Activated CD8-positive, alpha-beta memory T cell treated with anti-CD3 and anti-CD28 coated beads, Interleukin-2, amount 10 ng/mL, durations not matched to agents 7 days and 5 days (primary cell): ENCODE measurements at regions not wholly inside any gene's neighbourhood (a gene's known extent, or its start where the extent isn't known, plus 50 kb on each side); places are given as distances from the start of the nearest gene placed in this dataset.

Experiments
- ATAC-seq: fragments of 150-1000 bp; cut with Tn5 transposase; one replicate; pipeline ENCODE4 v1.10.0; 2021; ENCODE audit warnings: moderate library complexity
- CTCF ChIA-PET: fragments of 350-600 bp; sonication (Branson Sonifier 250); formaldehyde crosslinking; loops from one replicate; lab custom pipeline; 2021; ENCODE audit warnings: antibody characterized with exemption; lab: Charles Lee
- DNase-seq: peaks from one replicate; pipeline ENCODE4 v3.0.0-alpha.2; 2020
- H3K27ac Mint-ChIP-seq: one replicate; pipeline ENCODE4 v1.8.0; 2021; ENCODE audit warnings: mild to moderate bottlenecking, mixed read lengths
- H3K27me3 Mint-ChIP-seq: one replicate; pipeline ENCODE4 v1.8.0; 2021; ENCODE audit warnings: mixed read lengths
- H3K36me3 Mint-ChIP-seq: one replicate; pipeline ENCODE4 v1.8.0; 2021; ENCODE audit warnings: mild to moderate bottlenecking, mixed read lengths
- H3K4me1 Mint-ChIP-seq: one replicate; pipeline ENCODE4 v1.8.0; 2021; ENCODE audit warnings: mixed read lengths
- H3K4me3 Mint-ChIP-seq: one replicate; pipeline ENCODE4 v1.8.0; 2021; ENCODE audit warnings: mild to moderate bottlenecking, moderate library complexity, mixed read lengths
- H3K9me3 Mint-ChIP-seq: one replicate; pipeline ENCODE4 v1.8.0; 2022; ENCODE audit warnings: low read depth, mixed read lengths

- DNase-seq: no peak
- Mint-ChIP-seq H3K9me3 (no peaks in the 10 kb centered on the region), H3K36me3 (no peaks in the 10 kb centered on the region), H3K27ac (no peak overlapping the region), H3K4me3 (peak overlapping the region; percentile 34), H3K27me3 (no peaks in the 10 kb centered on the region), H3K4me1 (peaks cover 47% of the 10 kb centered on the region)
- no peak for ATAC-seq
- CTCF ChIA-PET: interaction anchor here (0.5 to 2.4 kb wide), 13 partner anchors 11 to 742 kb away, joined by 3 to 10 read pairs (median 3); no protein-coding TSS in a partner anchor
Measured at GRCh38 chr6:111996144-111996865, 57.6 kb upstream of the CCN6 start.

GRCh38 chr6:111997078-111997852 is 56.6 kb upstream of the CCN6 start:
- CTCF ChIA-PET: interaction anchor here (0.5 to 2.4 kb wide), 18 partner anchors 10 to 743 kb away, joined by 3 to 10 read pairs (median 3); no protein-coding TSS in a partner anchor
- DNase-seq (peak; percentile 87), ATAC-seq (peak; percentile 89)
- no peaks in the 10 kb centered on the region for H3K9me3 Mint-ChIP-seq
- H3K4me1 Mint-ChIP-seq: peaks cover 41% of the 10 kb centered on the region
- no peaks in the 10 kb centered on the region for H3K36me3 Mint-ChIP-seq
- peak overlapping the region; percentile 41 for H3K27ac Mint-ChIP-seq
- peak overlapping the region; percentile 34 for H3K4me3 Mint-ChIP-seq
- H3K27me3 Mint-ChIP-seq: no peaks in the 10 kb centered on the region

- ATAC-seq: no peak
- CTCF ChIA-PET: interaction anchor here (0.6 to 2.4 kb wide), 12 partner anchors 9 to 298 kb away, joined by 3 to 10 read pairs (median 3); no protein-coding TSS in a partner anchor
- DNase-seq: no peak
- Mint-ChIP-seq H3K27me3 (no peaks in the 10 kb centered on the region), H3K9me3 (no peaks in the 10 kb centered on the region), H3K36me3 (no peaks in the 10 kb centered on the region), H3K4me1 (peaks cover 35% of the 10 kb centered on the region), H3K27ac (no peak overlapping the region), H3K4me3 (no peak overlapping the region)
Measured at GRCh38 chr6:111997853-111998208, 56.1 kb upstream of the CCN6 start.

DNA sequence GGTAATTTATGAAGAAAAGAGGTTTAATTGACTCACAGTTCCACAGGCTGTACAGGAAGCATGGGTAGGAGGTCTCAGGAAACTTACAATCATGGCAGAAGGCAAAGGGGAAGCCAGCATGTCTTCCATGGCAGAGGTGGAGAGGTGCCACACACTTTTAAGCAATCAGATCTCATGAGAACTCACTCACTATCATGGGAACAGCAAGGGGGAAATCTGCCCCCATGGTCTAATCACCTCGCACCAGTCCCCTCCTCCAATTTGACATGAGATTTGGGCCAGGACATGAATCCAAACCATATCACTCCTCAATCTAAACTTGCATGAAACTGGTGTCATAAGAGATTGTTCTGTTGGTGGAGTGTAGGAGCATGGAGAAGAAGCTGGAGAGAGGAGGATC is 51.6 kb upstream of the CCN6 start:
- no peaks in the 10 kb centered on the region for H3K27me3 Mint-ChIP-seq
- no peaks in the 10 kb centered on the region for H3K9me3 Mint-ChIP-seq
- H3K4me3 Mint-ChIP-seq: no peak overlapping the region
- H3K4me1 Mint-ChIP-seq: peaks cover 2% of the 10 kb centered on the region
- no peak overlapping the region for H3K27ac Mint-ChIP-seq
- no peak for ATAC-seq
- CTCF ChIA-PET: interaction anchor here (0.6 to 1.1 kb wide), 2 partner anchors 152 to 292 kb away, joined by 4 to 5 read pairs; no protein-coding TSS in a partner anchor
- no peak for DNase-seq
- no peaks in the 10 kb centered on the region for H3K36me3 Mint-ChIP-seq
